ENCODE measurements at regions not wholly inside any gene's neighbourhood (a gene's known extent, or its start where the extent isn't known, plus 50 kb on each side); places are given as distances from the start of the nearest gene placed in this dataset.

- no peaks in the 10 kb centered on the region for H3K36me3 ChIP-seq (ENCODE audit: control insufficient read depth in 1 of 2, insufficient read depth in 2 of 2, low read length in 2 of 2)
- no peak overlapping the region for H3K27ac ChIP-seq (ENCODE audit: low read length)
- H3K4me3 ChIP-seq (ENCODE audit: low read depth in 1 of 2, low read length in 2 of 2) = no peak overlapping the region
- no peaks in the 10 kb centered on the region for H3K4me1 ChIP-seq (ENCODE audit: control insufficient read depth in 1 of 2, insufficient read depth in 2 of 2, low read length in 2 of 2)
- peaks cover 7% of the 10 kb centered on the region for H3K27me3 ChIP-seq (ENCODE audit: low read depth, low read length)
- no peaks in the 10 kb centered on the region for H3K9me3 ChIP-seq (ENCODE audit: control insufficient read depth in 1 of 2, low read length in 2 of 2)
Observed at GRCh38 chr18:78660311-78660710, 319.3 kb upstream of the SALL3 start.

- no peak overlapping the region for H3K27ac ChIP-seq (ENCODE audit: low read length)
- no peaks in the 10 kb centered on the region for H3K9me3 ChIP-seq (ENCODE audit: control insufficient read depth in 1 of 2, low read length in 2 of 2)
- no peaks in the 10 kb centered on the region for H3K36me3 ChIP-seq (ENCODE audit: control insufficient read depth in 1 of 2, insufficient read depth in 2 of 2, low read length in 2 of 2)
- no peaks in the 10 kb centered on the region for H3K4me1 ChIP-seq (ENCODE audit: control insufficient read depth in 1 of 2, insufficient read depth in 2 of 2, low read length in 2 of 2)
- no peak overlapping the region for H3K4me3 ChIP-seq (ENCODE audit: low read depth in 1 of 2, low read length in 2 of 2)
- peaks cover 7% of the 10 kb centered on the region for H3K27me3 ChIP-seq (ENCODE audit: low read depth, low read length)
Observed at GRCh38 chr18:78661316-78661715, 318.3 kb upstream of the SALL3 start.

DNA sequence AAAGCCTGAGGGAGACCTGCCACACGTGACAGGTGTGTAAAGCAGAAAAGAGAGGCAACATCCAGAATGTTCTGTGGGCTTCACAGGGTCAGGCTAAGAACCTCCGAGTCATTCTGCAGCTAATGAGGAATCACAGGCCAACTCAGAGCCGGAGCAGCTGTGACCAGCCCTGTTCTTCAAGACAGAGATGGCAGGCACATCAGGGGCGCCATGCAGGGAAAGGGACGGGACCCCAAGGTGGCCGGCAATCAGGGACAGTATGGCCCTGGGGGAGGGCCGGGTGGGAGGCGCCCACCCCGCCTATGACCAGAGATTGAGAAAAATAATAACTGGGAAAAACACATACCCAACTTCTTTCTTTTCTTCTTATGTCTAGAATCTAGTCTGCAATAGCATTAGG is 316.7 kb upstream of the SALL3 start:
- Histone ChIP-seq H3K4me1 (ENCODE audit: control insufficient read depth in 1 of 2, insufficient read depth in 2 of 2, low read length in 2 of 2) (no peaks in the 10 kb centered on the region), H3K27ac (ENCODE audit: low read length) (no peak overlapping the region), H3K36me3 (ENCODE audit: control insufficient read depth in 1 of 2, insufficient read depth in 2 of 2, low read length in 2 of 2) (no peaks in the 10 kb centered on the region), H3K4me3 (ENCODE audit: low read depth in 1 of 2, low read length in 2 of 2) (no peak overlapping the region), H3K27me3 (ENCODE audit: low read depth, low read length) (peaks cover 7% of the 10 kb centered on the region), H3K9me3 (ENCODE audit: control insufficient read depth in 1 of 2, low read length in 2 of 2) (no peaks in the 10 kb centered on the region)

GRCh38 chr18:78664048-78664447 is 315.6 kb upstream of the SALL3 start:
- no peaks in the 10 kb centered on the region for H3K36me3 ChIP-seq (ENCODE audit: control insufficient read depth in 1 of 2, insufficient read depth in 2 of 2, low read length in 2 of 2)
- H3K27me3 ChIP-seq (ENCODE audit: low read depth, low read length) = peaks cover 7% of the 10 kb centered on the region
- no peak overlapping the region for H3K27ac ChIP-seq (ENCODE audit: low read length)
- H3K4me3 ChIP-seq (ENCODE audit: low read depth in 1 of 2, low read length in 2 of 2) = no peak overlapping the region
- no peaks in the 10 kb centered on the region for H3K4me1 ChIP-seq (ENCODE audit: control insufficient read depth in 1 of 2, insufficient read depth in 2 of 2, low read length in 2 of 2)
- no peaks in the 10 kb centered on the region for H3K9me3 ChIP-seq (ENCODE audit: control insufficient read depth in 1 of 2, low read length in 2 of 2)

- Histone ChIP-seq H3K27ac (ENCODE audit: low read length) (no peak overlapping the region), H3K4me3 (ENCODE audit: low read depth in 1 of 2, low read length in 2 of 2) (no peak overlapping the region), H3K9me3 (ENCODE audit: control insufficient read depth in 1 of 2, low read length in 2 of 2) (no peaks in the 10 kb centered on the region), H3K36me3 (ENCODE audit: control insufficient read depth in 1 of 2, insufficient read depth in 2 of 2, low read length in 2 of 2) (no peaks in the 10 kb centered on the region), H3K27me3 (ENCODE audit: low read depth, low read length) (peaks cover 1% of the 10 kb centered on the region), H3K4me1 (ENCODE audit: control insufficient read depth in 1 of 2, insufficient read depth in 2 of 2, low read length in 2 of 2) (no peaks in the 10 kb centered on the region)
Observed at GRCh38 chr18:78664848-78665247, 314.8 kb upstream of the SALL3 start.

GRCh38 chr18:78665644-78666043 is 314.0 kb upstream of the SALL3 start:
- H3K4me3 ChIP-seq (ENCODE audit: low read depth in 1 of 2, low read length in 2 of 2) = no peak overlapping the region
- H3K27ac ChIP-seq (ENCODE audit: low read length) = no peak overlapping the region
- no peaks in the 10 kb centered on the region for H3K36me3 ChIP-seq (ENCODE audit: control insufficient read depth in 1 of 2, insufficient read depth in 2 of 2, low read length in 2 of 2)
- H3K27me3 ChIP-seq (ENCODE audit: low read depth, low read length) = no peaks in the 10 kb centered on the region
- H3K4me1 ChIP-seq (ENCODE audit: control insufficient read depth in 1 of 2, insufficient read depth in 2 of 2, low read length in 2 of 2) = no peaks in the 10 kb centered on the region
- no peaks in the 10 kb centered on the region for H3K9me3 ChIP-seq (ENCODE audit: control insufficient read depth in 1 of 2, low read length in 2 of 2)

DNA sequence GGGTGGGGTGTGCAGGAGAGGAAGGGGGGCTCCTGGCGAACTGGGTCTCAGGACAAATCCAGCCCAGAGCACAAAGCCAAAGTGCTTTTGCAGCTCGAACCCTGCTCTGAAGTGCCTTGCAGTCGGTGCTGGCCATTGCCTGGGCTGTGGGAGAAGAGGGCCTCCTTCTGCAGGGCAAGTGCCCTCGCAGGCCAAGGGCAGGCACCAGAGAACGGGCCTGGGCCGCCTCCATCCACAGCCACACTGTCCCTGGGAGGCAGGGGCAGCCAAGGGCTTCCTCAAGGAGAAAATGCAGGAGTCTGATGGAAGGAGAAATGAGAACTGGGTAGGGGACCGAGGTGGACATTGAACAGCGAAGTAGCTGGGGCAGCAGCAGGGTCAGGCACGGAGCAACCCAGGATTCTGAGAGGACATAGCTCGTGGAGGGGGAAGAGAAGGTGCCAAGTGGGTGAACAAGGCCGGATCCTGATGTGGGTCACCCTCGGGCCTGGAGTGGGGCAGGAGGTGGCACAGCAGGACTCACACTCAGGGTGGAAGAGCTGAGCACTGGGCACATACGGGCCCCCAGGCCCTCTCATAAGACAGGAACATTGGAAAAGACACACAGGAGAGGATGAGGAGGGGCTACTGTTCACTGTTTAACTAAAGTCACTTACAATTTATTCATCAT is 312.8 kb upstream of the SALL3 start:
- Histone ChIP-seq H3K27me3 (ENCODE audit: low read depth, low read length) (no peaks in the 10 kb centered on the region), H3K4me3 (ENCODE audit: low read depth in 1 of 2, low read length in 2 of 2) (no peak overlapping the region), H3K9me3 (ENCODE audit: control insufficient read depth in 1 of 2, low read length in 2 of 2) (no peaks in the 10 kb centered on the region), H3K4me1 (ENCODE audit: control insufficient read depth in 1 of 2, insufficient read depth in 2 of 2, low read length in 2 of 2) (no peaks in the 10 kb centered on the region), H3K36me3 (ENCODE audit: control insufficient read depth in 1 of 2, insufficient read depth in 2 of 2, low read length in 2 of 2) (no peaks in the 10 kb centered on the region), H3K27ac (ENCODE audit: low read length) (no peak overlapping the region)

GRCh38 chr18:78670778-78671391 is 308.7 kb upstream of the SALL3 start:
- no peaks in the 10 kb centered on the region for H3K9me3 ChIP-seq (ENCODE audit: control insufficient read depth in 1 of 2, low read length in 2 of 2)
- H3K4me3 ChIP-seq (ENCODE audit: low read depth in 1 of 2, low read length in 2 of 2) = no peak overlapping the region
- no peaks in the 10 kb centered on the region for H3K4me1 ChIP-seq (ENCODE audit: control insufficient read depth in 1 of 2, insufficient read depth in 2 of 2, low read length in 2 of 2)
- no peaks in the 10 kb centered on the region for H3K27me3 ChIP-seq (ENCODE audit: low read depth, low read length)
- H3K36me3 ChIP-seq (ENCODE audit: control insufficient read depth in 1 of 2, insufficient read depth in 2 of 2, low read length in 2 of 2) = no peaks in the 10 kb centered on the region
- no peak overlapping the region for H3K27ac ChIP-seq (ENCODE audit: low read length)

DNA sequence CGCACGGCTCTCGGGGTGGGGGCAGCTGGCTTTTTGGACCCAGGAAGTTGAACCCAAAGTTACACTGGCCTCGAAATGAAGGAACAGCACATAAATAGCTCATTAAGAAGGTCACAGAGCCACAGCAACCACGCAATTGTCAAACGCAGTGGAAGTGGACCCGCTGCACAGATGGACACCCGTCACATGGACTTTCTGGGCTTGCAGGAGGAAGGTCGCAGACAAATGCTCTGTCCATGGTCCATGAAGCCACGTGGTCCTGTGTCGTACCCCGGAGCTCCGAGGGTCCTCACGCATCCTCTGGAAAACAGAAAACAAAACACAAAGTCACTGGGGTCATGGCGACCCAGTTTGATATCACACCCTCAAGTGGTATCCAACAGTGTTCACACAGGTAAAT is 308.1 kb upstream of the SALL3 start:
- Histone ChIP-seq H3K9me3 (ENCODE audit: control insufficient read depth in 1 of 2, low read length in 2 of 2) (no peaks in the 10 kb centered on the region), H3K27me3 (ENCODE audit: low read depth, low read length) (no peaks in the 10 kb centered on the region), H3K27ac (ENCODE audit: low read length) (no peak overlapping the region), H3K4me1 (ENCODE audit: control insufficient read depth in 1 of 2, insufficient read depth in 2 of 2, low read length in 2 of 2) (no peaks in the 10 kb centered on the region), H3K4me3 (ENCODE audit: low read depth in 1 of 2, low read length in 2 of 2) (no peak overlapping the region), H3K36me3 (ENCODE audit: control insufficient read depth in 1 of 2, insufficient read depth in 2 of 2, low read length in 2 of 2) (no peaks in the 10 kb centered on the region)

- H3K36me3 ChIP-seq (ENCODE audit: control insufficient read depth in 1 of 2, insufficient read depth in 2 of 2, low read length in 2 of 2) = no peaks in the 10 kb centered on the region
- H3K4me3 ChIP-seq (ENCODE audit: low read depth in 1 of 2, low read length in 2 of 2) = no peak overlapping the region
- no peaks in the 10 kb centered on the region for H3K4me1 ChIP-seq (ENCODE audit: control insufficient read depth in 1 of 2, insufficient read depth in 2 of 2, low read length in 2 of 2)
- H3K27me3 ChIP-seq (ENCODE audit: low read depth, low read length) = no peaks in the 10 kb centered on the region
- H3K27ac ChIP-seq (ENCODE audit: low read length) = no peak overlapping the region
- no peaks in the 10 kb centered on the region for H3K9me3 ChIP-seq (ENCODE audit: control insufficient read depth in 1 of 2, low read length in 2 of 2)
Observed at GRCh38 chr18:78672862-78673446, 306.7 kb upstream of the SALL3 start.

GRCh38 chr18:78673516-78674321 is 305.9 kb upstream of the SALL3 start:
- no peak overlapping the region for H3K4me3 ChIP-seq (ENCODE audit: low read depth in 1 of 2, low read length in 2 of 2)
- no peaks in the 10 kb centered on the region for H3K9me3 ChIP-seq (ENCODE audit: control insufficient read depth in 1 of 2, low read length in 2 of 2)
- H3K36me3 ChIP-seq (ENCODE audit: control insufficient read depth in 1 of 2, insufficient read depth in 2 of 2, low read length in 2 of 2) = no peaks in the 10 kb centered on the region
- H3K27ac ChIP-seq (ENCODE audit: low read length) = no peak overlapping the region
- no peaks in the 10 kb centered on the region for H3K27me3 ChIP-seq (ENCODE audit: low read depth, low read length)
- H3K4me1 ChIP-seq (ENCODE audit: control insufficient read depth in 1 of 2, insufficient read depth in 2 of 2, low read length in 2 of 2) = no peaks in the 10 kb centered on the region
